Vagina (tissue), 2 donors: ENCODE measurements at regions not wholly inside any gene's neighbourhood (a gene's known extent, or its start where the extent isn't known, plus 50 kb on each side); places are given as distances from the start of the nearest gene placed in this dataset.

Experiments used
- DNase-seq, 2 donors: peaks; one replicate each; pipeline ENCODE4 v3.0.0-alpha.2; 2017; ENCODE audit errors: extremely low spot score in 2 of 2
- H3K27ac ChIP-seq: fragments of 200-600 bp; sonication (generic); one replicate; pipeline ENCODE4 v1.5.1; 2019
- H3K27me3 ChIP-seq: fragments of 200-600 bp; sonication (generic); one replicate; pipeline ENCODE4 v1.5.1; 2019
- H3K36me3 ChIP-seq, 2 donors: fragments of 200-600 bp; sonication (generic); one replicate each; pipeline ENCODE4 v1.5.1; 2017 to 2019
- H3K4me1 ChIP-seq: fragments of 200-600 bp; sonication (generic); one replicate; pipeline ENCODE4 v1.5.1; 2019
- H3K4me3 ChIP-seq, 2 donors: fragments of 200-600 bp; sonication (generic); 1 replicate in 1 of 2; 2 replicates in 1 of 2; pipeline ENCODE4 v1.5.1; 2016 to 2019
- H3K9me3 ChIP-seq: fragments of 200-600 bp; sonication (generic); one replicate; pipeline ENCODE4 v1.5.1; 2019
- POLR2A ChIP-seq, 2 donors: fragments of 450-650 bp; IDR thresholded peaks; one replicate each; pipeline ENCODE4 v1.6.1; 2017; ENCODE audit warnings: antibody characterized with exemption in 2 of 2, mild to moderate bottlenecking in 2 of 2, moderate library complexity in 2 of 2
- POLR2AphosphoS5 ChIP-seq, 2 donors: sonication (generic); formaldehyde crosslinking; IDR thresholded peaks; one replicate each; pipeline ENCODE4 v1.9.0; 2017; ENCODE audit warnings: antibody characterized with exemption in 2 of 2, mild to moderate bottlenecking in 2 of 2, low read depth in 1 of 2; ENCODE audit not compliant: insufficient read depth in 1 of 2
- intact Hi-C: fragments of 100-400 bp; cut with DNase I; formaldehyde crosslinking; loops from one replicate; pipeline ENCODE4 v1.15.1; 2023
- TF ChIP-seq, protein P1 (sequence below), 3 experiments: fragments of 450-650 bp in 2 of 3; fragments of 200-600 bp in 1 of 3; sonication (generic) in 1 of 3; IDR thresholded peaks; one replicate each; pipeline ENCODE4 v1.5.1; 2017 to 2019; ENCODE audit warnings: antibody characterized with exemption in 3 of 3, mild to moderate bottlenecking in 2 of 3, moderate library complexity in 2 of 3

DNA sequence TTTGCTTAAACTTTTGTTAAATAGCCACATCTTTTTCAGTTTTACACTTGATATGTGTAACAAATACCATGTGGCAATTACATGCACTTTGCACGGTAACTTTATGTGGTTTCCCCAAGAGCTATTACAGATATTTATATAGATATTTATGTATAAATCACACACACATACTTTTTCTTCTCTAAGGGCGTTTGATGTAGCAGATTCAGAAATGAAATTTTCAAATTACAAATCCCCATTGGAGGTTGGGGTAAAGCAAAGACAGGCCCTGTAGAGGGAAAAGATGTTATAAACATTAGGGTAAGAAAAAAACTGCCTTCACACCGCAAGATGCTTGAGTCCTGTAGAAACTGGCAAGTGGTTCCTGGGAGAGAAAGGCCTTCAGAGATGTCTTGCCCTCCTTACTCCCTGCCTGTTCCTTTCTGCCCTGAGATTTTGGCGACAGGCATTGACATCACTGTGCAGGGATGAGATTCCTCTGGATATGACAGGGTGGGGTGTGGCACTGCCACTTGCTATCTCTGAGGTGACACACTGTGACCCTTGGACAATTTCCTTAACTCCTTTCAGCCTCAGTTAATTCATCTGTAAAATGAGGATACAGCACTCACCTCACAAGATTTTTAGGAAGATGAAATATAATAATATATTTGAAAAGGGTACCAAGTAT is 177.9 kb upstream of the TUT7 start:
- TF ChIP-seq, protein P1, sequence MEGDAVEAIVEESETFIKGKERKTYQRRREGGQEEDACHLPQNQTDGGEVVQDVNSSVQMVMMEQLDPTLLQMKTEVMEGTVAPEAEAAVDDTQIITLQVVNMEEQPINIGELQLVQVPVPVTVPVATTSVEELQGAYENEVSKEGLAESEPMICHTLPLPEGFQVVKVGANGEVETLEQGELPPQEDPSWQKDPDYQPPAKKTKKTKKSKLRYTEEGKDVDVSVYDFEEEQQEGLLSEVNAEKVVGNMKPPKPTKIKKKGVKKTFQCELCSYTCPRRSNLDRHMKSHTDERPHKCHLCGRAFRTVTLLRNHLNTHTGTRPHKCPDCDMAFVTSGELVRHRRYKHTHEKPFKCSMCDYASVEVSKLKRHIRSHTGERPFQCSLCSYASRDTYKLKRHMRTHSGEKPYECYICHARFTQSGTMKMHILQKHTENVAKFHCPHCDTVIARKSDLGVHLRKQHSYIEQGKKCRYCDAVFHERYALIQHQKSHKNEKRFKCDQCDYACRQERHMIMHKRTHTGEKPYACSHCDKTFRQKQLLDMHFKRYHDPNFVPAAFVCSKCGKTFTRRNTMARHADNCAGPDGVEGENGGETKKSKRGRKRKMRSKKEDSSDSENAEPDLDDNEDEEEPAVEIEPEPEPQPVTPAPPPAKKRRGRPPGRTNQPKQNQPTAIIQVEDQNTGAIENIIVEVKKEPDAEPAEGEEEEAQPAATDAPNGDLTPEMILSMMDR (IDR thresholded peaks at IDR 0.05), result no peak
- intact Hi-C loops, result no loop called here
- Histone ChIP-seq H3K4me3 (no peak overlapping the region), H3K27ac (no peak overlapping the region), H3K36me3 (no peaks in the 10 kb centered on the region), H3K27me3 (no peaks in the 10 kb centered on the region), H3K4me1 (peaks cover 6% of the 10 kb centered on the region), H3K9me3 (no peaks in the 10 kb centered on the region)
- no peak for DNase-seq

GRCh38 chr9:86531273-86531970 is 177.2 kb upstream of the TUT7 start:
- H3K9me3 ChIP-seq, result no peaks in the 10 kb centered on the region
- H3K27me3 ChIP-seq, result no peaks in the 10 kb centered on the region
- DNase-seq, result no peak
- H3K27ac ChIP-seq, result no peak overlapping the region
- H3K4me1 ChIP-seq, result peaks cover 6% of the 10 kb centered on the region
- no peaks in the 10 kb centered on the region for H3K36me3 ChIP-seq
- intact Hi-C loops, result no loop called here
- TF ChIP-seq POLR2AphosphoS5 (IDR thresholded peaks at IDR 0.05; ENCODE audit: insufficient read depth in 1 of 2, low read depth in 1 of 2), result no peak
- TF ChIP-seq, protein P1 (IDR thresholded peaks at IDR 0.05), result no peak
- TF ChIP-seq POLR2A (IDR thresholded peaks at IDR 0.05), result no peak
- H3K4me3 ChIP-seq, result no peak overlapping the region

GRCh38 chr9:86529496-86530275 is 175.5 kb upstream of the TUT7 start:
- TF ChIP-seq, protein P1 (IDR thresholded peaks at IDR 0.05), result no peak
- TF ChIP-seq POLR2AphosphoS5 (IDR thresholded peaks at IDR 0.05; ENCODE audit: insufficient read depth in 1 of 2, low read depth in 1 of 2), result no peak
- TF ChIP-seq POLR2A (IDR thresholded peaks at IDR 0.05), result no peak
- intact Hi-C loops, result no loop called here
- Histone ChIP-seq H3K27ac (no peak overlapping the region), H3K27me3 (no peaks in the 10 kb centered on the region), H3K4me3 (no peak overlapping the region), H3K4me1 (peaks cover 6% of the 10 kb centered on the region), H3K9me3 (no peaks in the 10 kb centered on the region), H3K36me3 (no peaks in the 10 kb centered on the region)
- DNase-seq, result no peak

GRCh38 chr9:86526021-86526420 is 171.8 kb upstream of the TUT7 start:
- H3K4me3 ChIP-seq, result no peak overlapping the region
- H3K9me3 ChIP-seq, result no peaks in the 10 kb centered on the region
- H3K27me3 ChIP-seq, result no peaks in the 10 kb centered on the region
- no peak for DNase-seq
- TF ChIP-seq POLR2A (IDR thresholded peaks at IDR 0.05) (no peak), POLR2AphosphoS5 (IDR thresholded peaks at IDR 0.05; ENCODE audit: insufficient read depth in 1 of 2, low read depth in 1 of 2) (no peak)
- TF ChIP-seq, protein P1 (IDR thresholded peaks at IDR 0.05), result no peak
- no peaks in the 10 kb centered on the region for H3K4me1 ChIP-seq
- no peak overlapping the region for H3K27ac ChIP-seq
- intact Hi-C loops, result no loop called here
- no peaks in the 10 kb centered on the region for H3K36me3 ChIP-seq
